Stimulated activated CD4-positive, alpha-beta T cell treated with anti-CD3 and anti-CD28 coated beads, Interleukin-1b, Interleukin-23, amount 100 ng/mL, for 48 hours (primary cell): ENCODE measurements at regions not wholly inside any gene's neighbourhood (a gene's known extent, or its start where the extent isn't known, plus 50 kb on each side); places are given as distances from the start of the nearest gene placed in this dataset.

ENCODE experiments used
- DNase-seq: peaks from one replicate; pipeline ENCODE4 v3.0.0-alpha.2; 2020

GRCh38 chr3:124282751-124283651 lies 291.1 kb upstream of the ROPN1 start:
- DNase-seq, result no peak

GRCh38 chr3:124283652-124284023 lies 291.7 kb upstream of the ROPN1 start:
- DNase-seq, result no peak

- DNase-seq, result no peak
These were observed 297.1 kb upstream of the ROPN1 start for GRCh38 chr3:124288996-124289395.

- DNase-seq, result no peak
These were observed 299.1 kb upstream of the ROPN1 start for GRCh38 chr3:124291008-124291407.

GRCh38 chr3:124292329-124292728 lies 300.4 kb upstream of the ROPN1 start:
- no peak for DNase-seq

DNA sequence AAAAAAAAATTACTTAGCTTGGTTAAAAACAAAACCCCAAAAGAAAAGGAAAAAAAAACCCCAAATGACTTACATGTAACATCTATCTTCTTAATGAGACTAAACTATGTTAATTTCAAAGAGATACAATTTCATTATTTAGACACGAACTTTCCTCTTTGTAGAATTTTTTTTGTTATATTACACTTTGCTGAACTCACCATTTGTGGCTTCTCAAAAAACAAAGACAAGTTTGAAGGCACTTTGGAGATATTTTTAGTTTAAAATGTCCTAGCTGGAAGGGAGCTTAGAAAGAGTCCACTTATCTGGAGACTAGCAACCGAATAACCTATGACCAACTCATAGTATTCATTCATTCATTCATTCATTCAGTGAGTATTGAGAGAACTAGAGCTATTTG lies 301.7 kb upstream of the ROPN1 start:
- no peak for DNase-seq

DNA sequence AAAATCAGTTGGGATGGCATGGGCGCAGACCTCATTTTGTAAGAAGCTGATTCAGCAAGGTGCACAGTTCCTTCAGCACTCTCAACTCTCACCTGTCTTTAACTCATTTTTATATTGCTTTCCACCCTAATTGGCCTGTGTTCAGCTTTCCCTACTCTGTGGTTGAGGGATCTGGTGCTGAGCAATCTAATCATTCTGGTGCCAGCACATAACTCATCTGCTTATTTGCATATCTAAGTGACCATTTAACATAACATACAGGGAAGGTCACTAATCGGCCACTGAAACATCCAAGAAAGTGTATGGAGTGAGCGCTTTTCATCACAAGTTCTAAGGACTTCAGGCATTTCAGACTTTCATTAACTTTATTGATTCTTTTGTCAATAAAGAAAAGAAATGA lies 303.4 kb upstream of the ROPN1 start:
- DNase-seq, result no peak

DNA sequence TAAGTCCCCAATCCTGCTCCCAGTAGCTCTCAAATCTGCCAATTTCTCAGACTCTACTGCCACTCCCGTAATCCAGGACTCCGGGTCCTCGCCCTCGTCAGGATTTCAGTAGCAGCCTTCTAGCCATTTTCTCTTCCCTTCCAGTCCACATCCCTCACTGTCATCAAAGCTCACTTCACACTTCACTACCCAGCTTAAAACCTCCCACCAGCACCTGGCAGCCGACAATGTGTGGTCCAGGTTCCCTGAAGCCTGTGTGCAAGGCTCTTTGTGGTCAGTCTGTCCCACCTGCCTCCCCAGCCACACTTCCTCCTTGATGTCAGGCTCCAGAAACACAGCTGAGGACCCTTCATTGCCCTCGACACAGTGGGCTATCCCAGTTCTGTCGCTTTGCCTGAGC lies 304.5 kb upstream of the ROPN1 start:
- no peak for DNase-seq

DNA sequence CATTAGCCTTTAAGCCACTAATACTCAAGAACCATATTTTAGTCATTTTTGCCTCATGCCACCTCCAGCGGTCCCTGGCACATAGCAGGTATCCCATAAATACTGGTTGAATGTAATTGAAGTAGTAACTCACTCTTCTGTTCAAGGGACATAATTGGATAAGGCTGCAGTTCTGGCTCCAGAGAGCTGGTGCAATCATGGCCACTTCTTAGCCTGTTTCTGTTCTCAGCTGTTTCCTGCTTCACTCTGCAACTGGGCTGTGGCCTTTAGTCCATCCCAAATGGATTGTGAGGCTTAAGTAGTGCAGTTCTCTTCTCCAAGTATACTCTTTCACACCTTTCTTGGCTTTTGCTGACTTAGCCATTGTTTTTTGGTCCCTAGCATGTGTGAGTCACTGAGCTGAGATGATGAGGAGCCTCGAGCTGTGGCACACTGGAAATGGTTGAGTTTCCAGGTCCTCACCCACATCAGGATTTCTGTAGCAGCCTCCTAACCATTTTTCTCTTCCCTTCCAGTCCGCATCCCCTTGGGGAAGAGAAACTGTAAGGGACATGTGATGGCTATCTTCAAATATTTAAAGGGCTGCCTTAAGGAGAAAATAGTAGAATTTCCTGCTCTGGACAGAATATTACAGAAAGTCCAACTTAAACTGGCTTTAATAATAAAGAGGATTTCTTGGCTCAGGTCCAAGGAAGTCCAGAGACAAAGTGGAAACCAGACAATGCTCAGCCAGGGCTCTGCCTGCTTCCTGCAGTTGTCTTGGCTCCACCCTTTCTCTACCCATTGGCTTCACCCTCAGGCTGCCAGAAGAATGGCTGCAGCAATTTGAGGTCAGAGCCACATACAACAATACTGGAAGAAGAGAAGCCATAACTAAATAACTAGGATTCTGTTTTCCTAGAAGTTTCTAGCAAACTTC lies 305.4 kb upstream of the ROPN1 start:
- no peak for DNase-seq

GRCh38 chr3:124298301-124298700 lies 306.4 kb upstream of the ROPN1 start:
- no peak for DNase-seq

GRCh38 chr3:124298951-124299350 lies 307.0 kb upstream of the ROPN1 start:
- no peak for DNase-seq

- DNase-seq, result no peak
These were observed 307.9 kb upstream of the ROPN1 start for GRCh38 chr3:124299831-124300230.

- DNase-seq, result no peak
These were observed 308.5 kb upstream of the ROPN1 start for GRCh38 chr3:124300416-124300815.

DNA sequence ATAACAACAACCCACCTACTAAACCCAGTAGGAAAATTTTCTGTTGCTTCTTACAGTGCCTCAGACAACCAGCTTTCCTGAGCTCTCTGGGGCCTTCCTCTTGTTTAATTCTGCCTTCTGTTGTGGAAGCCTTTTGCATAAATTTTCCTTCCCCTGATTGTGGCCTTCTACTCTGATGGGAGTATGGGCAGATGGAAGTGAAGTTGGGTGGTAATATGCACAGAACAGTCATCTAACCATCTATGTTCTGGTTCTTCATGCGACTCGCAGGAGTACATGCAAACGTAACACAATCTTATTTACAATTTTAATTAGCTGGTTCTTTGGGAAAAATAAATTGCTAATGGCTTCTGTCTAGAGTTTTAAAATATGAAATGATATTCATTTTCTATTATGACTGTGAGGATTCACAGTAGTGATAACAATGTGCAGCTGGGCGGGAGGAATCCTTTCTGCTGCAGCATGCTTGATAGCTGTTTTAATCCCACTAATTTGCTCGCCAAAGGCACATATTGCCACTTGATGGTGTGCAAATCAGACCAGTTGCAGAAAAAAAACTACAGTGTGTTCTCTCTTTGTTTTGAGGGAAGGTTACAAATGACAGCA lies 311.5 kb upstream of the ROPN1 start:
- no peak for DNase-seq

GRCh38 chr3:124306665-124307064 lies 314.7 kb upstream of the ROPN1 start:
- DNase-seq, result no peak

DNA sequence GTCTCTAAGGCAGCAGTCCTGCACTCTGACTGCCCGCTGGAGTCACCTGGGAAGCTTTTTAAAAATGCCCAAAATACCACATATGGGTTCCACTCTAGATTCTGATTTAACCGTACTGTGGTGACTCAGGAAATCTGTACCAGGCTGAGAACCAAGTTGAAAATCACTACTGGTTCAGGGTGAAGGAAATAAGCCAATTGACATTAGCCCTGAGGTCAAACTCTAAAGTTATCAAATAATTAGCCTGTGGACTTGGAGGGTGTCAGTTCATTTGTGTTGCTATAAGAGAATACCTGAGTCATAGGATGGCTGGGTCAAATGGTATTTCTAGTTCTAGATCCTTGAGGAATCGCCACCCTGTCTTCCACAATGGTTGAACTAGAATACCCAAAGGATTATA lies 321.7 kb upstream of the ROPN1 start:
- no peak for DNase-seq

- DNase-seq, result no peak
These were observed 323.5 kb upstream of the ROPN1 start for GRCh38 chr3:124315215-124316033.

DNA sequence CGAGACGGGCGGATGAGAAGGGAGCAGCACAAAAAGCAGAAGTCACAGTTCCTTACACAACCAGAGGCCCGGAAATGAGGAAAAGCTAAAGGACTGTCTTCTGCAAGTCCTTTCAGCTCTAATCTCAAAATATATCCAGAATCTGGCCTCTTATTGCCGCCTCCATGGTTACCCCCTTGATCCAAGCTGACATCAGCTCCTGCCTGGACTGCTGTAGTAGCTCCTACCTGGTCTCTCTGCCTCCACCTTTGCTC lies 324.0 kb upstream of the ROPN1 start:
- no peak for DNase-seq

DNA sequence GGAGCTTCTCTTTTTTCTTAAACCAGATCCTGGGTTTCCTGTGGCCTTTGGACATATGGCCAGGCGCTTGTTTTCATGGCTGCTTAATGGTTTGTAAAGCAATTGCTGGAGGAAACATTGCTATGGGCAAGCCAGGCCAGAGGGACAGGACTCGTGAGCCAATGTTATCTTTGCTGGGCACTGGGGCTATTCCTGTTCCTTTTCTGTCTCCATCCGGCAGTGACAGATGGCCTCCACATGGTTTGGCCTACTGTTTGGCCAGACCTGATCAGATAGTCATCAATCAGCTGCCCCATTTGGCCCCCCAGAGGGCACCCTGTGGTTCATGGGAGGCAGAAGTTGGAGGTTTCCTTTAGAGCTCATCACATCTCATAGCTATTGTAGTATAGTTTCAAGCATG lies 326.1 kb upstream of the ROPN1 start:
- DNase-seq, result no peak

DNA sequence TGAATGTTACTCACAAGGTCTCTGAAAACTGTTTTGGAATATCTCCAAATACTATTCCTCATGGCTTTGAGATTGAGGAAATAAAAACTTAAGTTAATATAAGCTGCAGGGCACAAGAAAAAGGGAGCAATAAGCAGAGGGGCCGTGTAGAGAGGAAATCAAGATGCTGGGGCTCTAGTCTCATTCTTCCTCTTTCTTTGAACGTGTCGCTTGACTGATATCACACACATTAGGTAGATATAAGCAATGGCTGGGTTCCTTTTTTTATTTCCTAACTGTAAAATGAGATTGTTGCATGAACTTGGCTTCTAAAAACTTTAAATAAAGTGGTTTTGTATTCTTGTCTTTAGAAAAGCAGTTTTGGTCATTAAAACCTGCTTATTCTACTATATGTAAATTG lies 326.7 kb upstream of the ROPN1 start:
- no peak for DNase-seq

- DNase-seq, result no peak
These were observed 329.1 kb upstream of the ROPN1 start for GRCh38 chr3:124320976-124321375.

GRCh38 chr3:124322309-124322880 lies 330.5 kb upstream of the ROPN1 start:
- no peak for DNase-seq

DNA sequence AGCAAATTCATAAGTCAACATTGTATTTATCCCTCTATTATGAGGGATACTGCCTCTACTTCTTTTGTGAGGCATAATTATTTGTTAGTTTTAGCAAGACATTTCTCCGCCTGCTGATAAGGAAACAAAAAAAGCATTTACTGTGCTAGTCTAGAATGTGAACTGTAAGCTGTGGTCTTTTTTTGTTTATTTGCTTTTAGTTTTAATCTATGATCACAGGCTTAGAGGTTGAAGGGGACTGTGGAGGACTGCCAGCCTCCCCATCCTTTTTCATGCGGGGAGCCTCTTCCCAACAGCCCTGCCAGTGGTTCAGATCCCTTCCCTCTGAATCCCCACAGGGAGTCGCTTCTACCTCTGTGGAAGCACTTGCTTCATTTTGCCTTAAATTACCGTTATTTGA lies 331.0 kb upstream of the ROPN1 start:
- no peak for DNase-seq
